ENCODE measurements at regions not wholly inside any gene's neighbourhood (a gene's known extent, or its start where the extent isn't known, plus 50 kb on each side); places are given as distances from the start of the nearest gene placed in this dataset.
"Not testable (repeated sequence)": the region's sequence is repeated elsewhere in the genome, so short reads cannot be mapped to it uniquely, and the experiment has no call there.

DNA sequence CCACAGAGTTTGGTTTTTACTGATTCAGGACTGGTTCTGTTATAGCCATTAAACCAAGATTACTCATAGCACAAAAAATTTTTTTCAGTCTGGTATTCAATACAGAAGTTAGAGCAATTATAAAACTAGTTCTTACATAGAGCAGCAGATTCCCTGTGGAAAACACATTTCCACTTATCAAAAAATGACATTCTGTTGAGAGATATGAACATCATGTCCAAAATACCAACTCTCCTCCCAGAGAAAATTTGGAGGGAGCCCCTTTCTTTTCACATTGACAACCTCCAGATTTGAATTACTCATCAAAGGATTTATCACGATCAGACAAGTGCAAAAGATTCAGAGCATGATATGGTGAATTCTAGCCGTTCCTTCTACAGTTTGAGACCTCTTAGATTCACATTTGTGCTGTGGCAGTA, 126.8 kb upstream of the SERPINE2 start:
- peaks cover 21% of the 10 kb centered on the region for H3K27me3 Mint-ChIP-seq
- H3K27ac Mint-ChIP-seq: no peak overlapping the region
- no peaks in the 10 kb centered on the region for H3K36me3 Mint-ChIP-seq (ENCODE audit: low read depth)
- H3K4me1 Mint-ChIP-seq (ENCODE audit: low read depth): peaks cover 4% of the 10 kb centered on the region
- H3K9me3 Mint-ChIP-seq: peaks cover 4% of the 10 kb centered on the region
- DNase-seq: no peak
- H3K4me3 Mint-ChIP-seq: no peak overlapping the region

DNA sequence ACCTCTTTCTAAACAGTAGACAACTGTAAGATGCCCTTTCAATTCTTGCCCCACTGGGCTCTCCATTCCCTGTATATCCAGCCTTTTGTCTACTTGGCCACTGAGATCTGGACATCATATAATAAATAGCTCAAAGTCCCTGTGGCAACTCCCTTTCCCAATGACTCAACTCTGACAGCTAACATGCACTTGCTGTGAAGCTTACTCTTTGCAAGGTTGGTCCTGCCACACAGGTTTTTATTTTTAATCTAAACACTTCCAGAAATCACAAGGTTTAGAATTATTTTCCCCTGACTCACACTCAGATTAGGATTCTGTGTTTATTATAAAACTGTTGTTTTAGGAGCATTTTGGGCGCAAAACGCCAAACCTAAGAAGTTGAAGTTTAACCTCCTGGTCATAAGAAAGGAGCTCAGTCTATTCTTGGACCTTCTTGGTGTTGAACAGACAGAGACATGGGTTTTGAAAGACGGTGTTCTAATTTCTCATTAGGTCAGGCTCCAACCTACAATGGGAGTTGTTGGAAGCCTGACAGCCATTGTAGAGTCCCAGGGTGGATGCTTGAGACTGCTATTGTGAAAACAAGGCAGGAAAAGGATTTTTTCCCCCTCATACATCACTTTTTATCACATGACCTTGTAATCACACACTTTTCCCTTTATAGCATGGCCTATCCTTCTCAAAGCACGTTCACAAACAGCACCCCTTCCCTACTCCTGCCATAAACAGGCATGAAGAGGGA, 124.7 kb upstream of the SERPINE2 start:
- Mint-ChIP-seq H3K4me1 (ENCODE audit: low read depth) (peaks cover 4% of the 10 kb centered on the region), H3K27ac (no peak overlapping the region), H3K36me3 (ENCODE audit: low read depth) (no peaks in the 10 kb centered on the region), H3K4me3 (no peak overlapping the region), H3K9me3 (peaks cover 4% of the 10 kb centered on the region), H3K27me3 (peaks cover 21% of the 10 kb centered on the region)
- no peak for DNase-seq

- Mint-ChIP-seq H3K4me1 (ENCODE audit: low read depth) (peaks cover 4% of the 10 kb centered on the region), H3K36me3 (ENCODE audit: low read depth) (no peaks in the 10 kb centered on the region), H3K27ac (no peak overlapping the region), H3K9me3 (peaks cover 4% of the 10 kb centered on the region), H3K4me3 (no peak overlapping the region), H3K27me3 (peaks cover 17% of the 10 kb centered on the region)
- no peak for DNase-seq
Observed at GRCh38 chr2:224162122-224162521, 123.0 kb upstream of the SERPINE2 start.

DNA sequence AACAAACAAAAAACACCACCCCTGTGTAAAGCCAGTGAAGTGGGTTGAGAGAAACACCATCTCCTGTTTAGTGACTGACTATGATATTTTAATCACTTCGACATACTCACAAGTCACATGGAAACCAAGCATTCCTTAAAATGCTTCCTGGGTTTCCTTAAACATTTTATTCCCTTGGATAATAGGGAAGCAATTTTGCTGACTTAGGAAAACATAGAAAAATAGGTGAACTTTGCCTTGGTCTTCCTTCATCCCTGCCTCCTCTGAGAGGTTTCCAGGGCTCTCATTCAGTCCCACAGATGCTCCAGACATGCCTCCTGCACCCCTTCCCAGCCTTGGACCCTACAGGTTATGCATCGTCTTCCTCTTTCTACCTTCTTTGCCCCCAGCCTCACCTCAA, 122.6 kb upstream of the SERPINE2 start:
- Mint-ChIP-seq H3K4me3 (no peak overlapping the region), H3K36me3 (ENCODE audit: low read depth) (no peaks in the 10 kb centered on the region), H3K27ac (no peak overlapping the region), H3K27me3 (peaks cover 17% of the 10 kb centered on the region), H3K4me1 (ENCODE audit: low read depth) (peaks cover 4% of the 10 kb centered on the region), H3K9me3 (peaks cover 4% of the 10 kb centered on the region)
- DNase-seq: no peak

GRCh38 chr2:224160917-224161316, 121.8 kb upstream of the SERPINE2 start:
- Mint-ChIP-seq H3K27me3 (peaks cover 14% of the 10 kb centered on the region), H3K36me3 (ENCODE audit: low read depth) (no peaks in the 10 kb centered on the region), H3K4me3 (no peak overlapping the region), H3K4me1 (ENCODE audit: low read depth) (peaks cover 2% of the 10 kb centered on the region), H3K9me3 (peaks cover 4% of the 10 kb centered on the region), H3K27ac (no peak overlapping the region)
- no peak for DNase-seq

GRCh38 chr2:224159345-224159928, 120.4 kb upstream of the SERPINE2 start:
- Mint-ChIP-seq H3K27me3 (peaks cover 4% of the 10 kb centered on the region), H3K9me3 (peaks cover 4% of the 10 kb centered on the region), H3K4me3 (no peak overlapping the region), H3K27ac (no peak overlapping the region), H3K4me1 (ENCODE audit: low read depth) (peaks cover 1% of the 10 kb centered on the region), H3K36me3 (ENCODE audit: low read depth) (no peaks in the 10 kb centered on the region)
- DNase-seq: no peak

- Mint-ChIP-seq H3K4me1 (ENCODE audit: low read depth) (peaks cover 1% of the 10 kb centered on the region), H3K36me3 (ENCODE audit: low read depth) (no peaks in the 10 kb centered on the region), H3K27ac (no peak overlapping the region), H3K27me3 (no peaks in the 10 kb centered on the region), H3K9me3 (peaks cover 4% of the 10 kb centered on the region), H3K4me3 (no peak overlapping the region)
- DNase-seq: no peak
Observed at GRCh38 chr2:224158831-224159230, 119.7 kb upstream of the SERPINE2 start.

- no peak overlapping the region for H3K27ac Mint-ChIP-seq
- H3K27me3 Mint-ChIP-seq: no peaks in the 10 kb centered on the region
- H3K4me1 Mint-ChIP-seq (ENCODE audit: low read depth): peaks cover 1% of the 10 kb centered on the region
- no peak for DNase-seq
- H3K4me3 Mint-ChIP-seq: no peak overlapping the region
- no peaks in the 10 kb centered on the region for H3K9me3 Mint-ChIP-seq
- no peaks in the 10 kb centered on the region for H3K36me3 Mint-ChIP-seq (ENCODE audit: low read depth)
Observed at GRCh38 chr2:224158061-224158460, 119.0 kb upstream of the SERPINE2 start.

DNA sequence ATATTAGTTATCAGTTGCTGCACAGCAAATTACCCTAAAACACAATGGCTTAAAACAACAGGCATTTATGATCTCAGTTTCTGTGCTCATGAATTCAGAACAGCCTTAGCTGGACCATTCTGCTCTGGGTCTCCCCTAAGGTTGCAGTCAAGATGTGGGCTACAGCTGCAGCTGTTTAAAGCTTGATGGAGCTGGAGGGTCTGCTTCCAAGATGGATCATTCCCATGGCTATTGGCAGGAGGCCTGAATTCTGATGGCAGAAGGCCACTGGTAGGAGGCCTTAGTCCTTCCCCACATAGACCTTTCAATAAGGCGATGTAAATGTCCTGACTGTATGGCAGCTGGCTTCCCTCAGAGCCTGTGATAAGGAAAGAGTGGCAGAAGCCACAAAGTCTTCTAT, 118.6 kb upstream of the SERPINE2 start:
- Mint-ChIP-seq H3K27me3 (no peaks in the 10 kb centered on the region), H3K27ac (no peak overlapping the region), H3K36me3 (ENCODE audit: low read depth) (no peaks in the 10 kb centered on the region), H3K9me3 (no peaks in the 10 kb centered on the region), H3K4me3 (no peak overlapping the region), H3K4me1 (ENCODE audit: low read depth) (peaks cover 1% of the 10 kb centered on the region)
- no peak for DNase-seq

DNA sequence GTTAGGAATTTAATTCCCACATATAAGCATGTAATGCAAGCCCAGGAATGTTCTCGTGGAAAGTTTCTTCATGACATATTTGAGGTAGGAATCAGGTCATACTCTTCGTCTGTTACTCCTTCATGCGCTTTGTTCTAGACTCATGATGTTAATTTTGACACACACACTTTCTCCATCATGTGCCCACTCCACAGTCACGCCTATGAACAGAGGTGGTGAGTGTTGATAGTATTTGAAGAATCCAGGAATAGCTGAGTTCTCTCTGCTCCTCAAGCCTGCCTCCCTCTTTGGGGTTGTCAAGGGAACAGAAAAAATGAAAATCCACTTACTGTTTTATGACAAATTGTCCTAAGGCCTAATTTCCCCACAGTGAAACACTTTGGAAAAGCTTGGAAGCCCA, 117.3 kb upstream of the SERPINE2 start:
- no peak for DNase-seq
- no peaks in the 10 kb centered on the region for H3K4me1 Mint-ChIP-seq (ENCODE audit: low read depth)
- no peak overlapping the region for H3K27ac Mint-ChIP-seq
- H3K9me3 Mint-ChIP-seq: no peaks in the 10 kb centered on the region
- H3K36me3 Mint-ChIP-seq (ENCODE audit: low read depth): no peaks in the 10 kb centered on the region
- H3K27me3 Mint-ChIP-seq: no peaks in the 10 kb centered on the region
- no peak overlapping the region for H3K4me3 Mint-ChIP-seq

DNA sequence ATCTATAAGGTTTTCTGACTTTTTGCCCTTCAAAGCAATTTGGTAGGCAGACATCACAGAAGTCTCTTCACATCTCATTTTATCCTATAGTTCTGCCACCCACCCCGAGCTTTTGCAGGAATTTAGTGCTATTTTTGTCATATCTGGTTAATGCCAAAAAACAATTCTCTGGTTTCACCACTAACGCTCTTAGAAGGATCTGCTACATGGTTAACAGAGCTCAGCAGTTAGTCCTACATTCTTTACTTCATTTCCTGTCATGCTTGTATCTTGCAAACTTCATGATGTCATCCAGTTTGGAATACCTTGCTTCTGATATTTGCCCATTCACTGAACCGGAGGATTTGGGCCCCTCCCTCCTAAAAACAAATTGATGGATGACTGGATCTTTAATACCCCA, 116.8 kb upstream of the SERPINE2 start:
- no peaks in the 10 kb centered on the region for H3K4me1 Mint-ChIP-seq (ENCODE audit: low read depth)
- no peak for DNase-seq
- no peaks in the 10 kb centered on the region for H3K27me3 Mint-ChIP-seq
- H3K27ac Mint-ChIP-seq: no peak overlapping the region
- H3K36me3 Mint-ChIP-seq (ENCODE audit: low read depth): no peaks in the 10 kb centered on the region
- H3K4me3 Mint-ChIP-seq: no peak overlapping the region
- no peaks in the 10 kb centered on the region for H3K9me3 Mint-ChIP-seq

DNA sequence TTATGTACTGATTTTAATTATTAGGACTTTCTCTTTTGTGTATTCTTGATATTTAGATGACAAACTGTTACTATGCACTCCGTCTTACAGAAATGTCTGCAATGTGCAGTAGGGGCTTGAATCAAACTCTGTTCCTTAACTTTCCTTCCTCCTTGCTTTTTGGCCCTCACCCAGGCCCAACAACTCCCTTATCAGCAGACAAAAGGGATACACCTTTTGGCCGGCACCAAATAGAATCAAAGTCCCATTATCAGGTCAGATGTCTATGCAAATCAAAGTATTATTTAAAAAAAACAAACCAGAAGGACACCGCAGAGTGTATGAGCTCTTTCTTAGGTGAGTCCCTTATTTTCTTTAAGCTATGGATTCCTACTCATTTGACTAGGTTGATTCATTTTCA, 116.3 kb upstream of the SERPINE2 start:
- Mint-ChIP-seq H3K27me3 (no peaks in the 10 kb centered on the region), H3K36me3 (ENCODE audit: low read depth) (no peaks in the 10 kb centered on the region), H3K4me1 (ENCODE audit: low read depth) (no peaks in the 10 kb centered on the region), H3K27ac (no peak overlapping the region), H3K4me3 (no peak overlapping the region), H3K9me3 (no peaks in the 10 kb centered on the region)
- DNase-seq: no peak

DNA sequence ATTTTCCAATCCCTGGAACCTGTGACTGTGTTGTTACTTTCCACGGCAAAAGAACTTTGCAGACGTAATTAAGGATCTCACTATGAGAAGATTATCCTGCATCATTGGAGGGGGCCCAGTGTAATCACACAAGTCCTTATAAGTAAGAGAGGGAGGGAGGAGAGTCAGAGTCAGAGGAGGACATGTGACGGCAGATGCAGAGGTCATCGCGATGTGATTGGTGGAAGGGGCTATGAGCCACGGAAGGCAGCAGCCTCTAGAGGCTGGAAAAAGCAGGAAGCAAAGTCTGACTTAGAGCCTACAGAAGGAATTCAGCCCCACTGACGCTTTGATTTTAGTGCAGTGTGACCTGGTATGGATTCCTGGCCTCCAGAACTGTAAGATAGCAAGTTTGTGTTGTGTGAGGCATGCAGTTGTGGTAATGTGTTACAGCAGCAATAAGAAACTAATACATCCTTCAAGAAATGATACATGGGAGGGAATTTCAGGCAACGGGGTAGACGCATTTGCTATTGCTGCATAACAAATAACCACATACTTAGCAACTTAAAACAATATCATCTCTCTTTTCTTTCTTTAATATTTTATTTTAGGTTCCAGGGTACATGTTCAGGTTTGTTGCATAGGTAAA, 112.7 kb upstream of the SERPINE2 start:
- no peak for DNase-seq
- Mint-ChIP-seq H3K9me3 (no peaks in the 10 kb centered on the region), H3K4me1 (ENCODE audit: low read depth) (no peaks in the 10 kb centered on the region), H3K4me3 (no peak overlapping the region), H3K36me3 (ENCODE audit: low read depth) (no peaks in the 10 kb centered on the region), H3K27me3 (peaks cover under 1% of the 10 kb centered on the region), H3K27ac (no peak overlapping the region)

DNA sequence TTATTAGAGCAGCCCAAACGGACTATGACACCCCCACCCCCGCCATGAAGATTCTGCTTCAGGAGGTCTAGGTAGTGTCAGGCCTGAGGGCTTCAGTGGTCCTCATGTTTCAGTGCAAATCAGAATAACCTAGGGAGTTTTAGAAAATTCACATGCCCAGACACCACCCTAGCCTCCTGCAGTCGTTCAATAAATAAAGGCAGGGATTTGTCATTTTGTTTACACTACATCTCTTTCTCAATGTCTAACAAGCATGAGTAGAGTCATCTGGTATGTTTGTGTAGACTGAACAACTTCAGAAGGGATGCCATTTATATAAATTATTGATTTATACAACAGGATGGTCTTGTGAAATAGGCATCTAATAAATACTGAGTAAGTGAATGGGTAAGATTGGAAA, 112.1 kb upstream of the SERPINE2 start:
- Mint-ChIP-seq H3K4me1 (ENCODE audit: low read depth) (no peaks in the 10 kb centered on the region), H3K4me3 (no peak overlapping the region), H3K9me3 (no peaks in the 10 kb centered on the region), H3K27ac (no peak overlapping the region), H3K27me3 (peaks cover 5% of the 10 kb centered on the region), H3K36me3 (ENCODE audit: low read depth) (no peaks in the 10 kb centered on the region)
- no peak for DNase-seq

DNA sequence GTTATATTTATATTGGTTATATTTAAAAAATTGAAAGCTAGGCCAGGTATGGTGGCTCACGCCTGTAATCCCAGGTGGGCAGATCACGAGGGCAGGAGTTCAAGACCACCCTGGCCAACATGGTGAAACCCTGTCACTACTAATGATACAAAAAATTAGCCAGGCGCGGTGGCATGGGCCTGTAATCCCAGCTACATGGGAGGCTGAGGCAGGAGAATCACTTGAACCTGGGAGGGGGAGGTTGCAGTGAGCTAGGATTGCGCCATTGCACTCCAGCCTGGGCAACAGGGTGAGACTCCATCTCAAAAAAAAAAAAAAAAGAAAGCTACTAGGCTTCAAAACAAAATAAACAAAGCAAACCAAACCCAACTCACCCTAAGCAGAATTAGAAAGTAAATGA, 109.0 kb upstream of the SERPINE2 start:
- not testable (repeated sequence) for H3K4me1 Mint-ChIP-seq (ENCODE audit: low read depth); DNase-seq; H3K4me3 Mint-ChIP-seq; H3K27ac Mint-ChIP-seq; H3K36me3 Mint-ChIP-seq (ENCODE audit: low read depth); H3K9me3 Mint-ChIP-seq
- H3K27me3 Mint-ChIP-seq: peaks cover 15% of the 10 kb centered on the region
